Lung (tissue), 11 donors: ENCODE measurements at regions not wholly inside any gene's neighbourhood (a gene's known extent, or its start where the extent isn't known, plus 50 kb on each side); places are given as distances from the start of the nearest gene placed in this dataset.

ENCODE experiments used
- ATAC-seq: fragments of 200-7000 bp; cut with Tn5 transposase; one replicate; pipeline ENCODE4 v1.9.1; 2020; ENCODE audit warnings: moderate number of reproducible peaks; ENCODE audit not compliant: insufficient read depth, low FRiP score
- DNase-seq, 3 donors: peaks; one replicate each; pipeline ENCODE4 v3.0.0-alpha.2; 2013 to 2017
- H3K27ac ChIP-seq, 2 donors: one replicate each; pipeline ENCODE4 v1.5.1; 2013; ENCODE audit warnings: mild to moderate bottlenecking in 2 of 2, moderate library complexity in 2 of 2, control low read depth in 1 of 2, inconsistent platforms in 1 of 2, low read depth in 1 of 2, low read length in 1 of 2
- H3K27me3 ChIP-seq, 3 donors: one replicate each; pipeline ENCODE4 v1.5.1; 2013; ENCODE audit warnings: low read length in 2 of 3; ENCODE audit not compliant: control insufficient read depth in 3 of 3, insufficient read depth in 3 of 3
- H3K36me3 ChIP-seq, 4 donors: one replicate each; pipeline ENCODE4 v1.5.1; 2013; ENCODE audit warnings: low read length in 4 of 4, mild to moderate bottlenecking in 1 of 4, moderate library complexity in 1 of 4; ENCODE audit not compliant: control insufficient read depth in 4 of 4, insufficient read depth in 4 of 4
- H3K4me1 ChIP-seq, 5 donors: one replicate each; pipeline ENCODE4 v1.5.1; 2013; ENCODE audit warnings: low read length in 5 of 5, mild to moderate bottlenecking in 2 of 5, moderate library complexity in 1 of 5; ENCODE audit not compliant: control insufficient read depth in 5 of 5, insufficient read depth in 5 of 5
- H3K4me3 ChIP-seq: one replicate; pipeline ENCODE4 v1.5.1; 2013; ENCODE audit warnings: mild to moderate bottlenecking, control low read depth, moderate library complexity
- H3K9ac ChIP-seq, 2 donors: one replicate each; pipeline ENCODE4 v1.5.1; 2013; ENCODE audit warnings: low read length in 2 of 2, control low read depth in 1 of 2; ENCODE audit not compliant: insufficient read depth in 1 of 2
- H3K9me3 ChIP-seq, 4 donors: one replicate each; pipeline ENCODE4 v1.5.1; 2013; ENCODE audit warnings: low read length in 3 of 4, mild to moderate bottlenecking in 1 of 4, moderate library complexity in 1 of 4; ENCODE audit not compliant: control insufficient read depth in 4 of 4, insufficient read depth in 3 of 4
- CTCF ChIP-seq: IDR thresholded peaks from 2 replicates; pipeline ENCODE4 v1.5.1; 2012; ENCODE audit warnings: mild to moderate bottlenecking; ENCODE audit errors: control extremely low read depth, extremely low read depth
- WGBS, 2 donors: extraction: QIAGEN DNeasy Blood & Tissue Kit; methylation state at CpG; one replicate each; pipeline ENCODE4 v1.1.7; 2013; 5-methylcytosine and 5-hydroxymethylcytosine counted together
- donor health status: control.
- donor health status: control.
- donor health status: Bipolar disorder and iron deficiency.
- donor health status: healthy.
- donor health status: DM: yes; HTN: yes; CAD: no.

- Histone ChIP-seq H3K36me3 (no peaks in the 10 kb centered on the region), H3K4me3 (no peak overlapping the region), H3K9me3 (no peaks in the 10 kb centered on the region), H3K27ac (no peak overlapping the region), H3K9ac (no peak overlapping the region), H3K4me1 (no peaks in the 10 kb centered on the region), H3K27me3 (peaks cover 0 to 2% (median 0%) of the 10 kb centered on the region in 3 donors)
- TF ChIP-seq CTCF: no peak
- WGBS, 2 donors: 90 to 92% methylated on average over 4 of the region's 4 CpGs
- no peak for ATAC-seq
- no peak for DNase-seq
These were observed 938.5 kb upstream of the ACO1 start for GRCh38 chr9:31445960-31446359.

DNA sequence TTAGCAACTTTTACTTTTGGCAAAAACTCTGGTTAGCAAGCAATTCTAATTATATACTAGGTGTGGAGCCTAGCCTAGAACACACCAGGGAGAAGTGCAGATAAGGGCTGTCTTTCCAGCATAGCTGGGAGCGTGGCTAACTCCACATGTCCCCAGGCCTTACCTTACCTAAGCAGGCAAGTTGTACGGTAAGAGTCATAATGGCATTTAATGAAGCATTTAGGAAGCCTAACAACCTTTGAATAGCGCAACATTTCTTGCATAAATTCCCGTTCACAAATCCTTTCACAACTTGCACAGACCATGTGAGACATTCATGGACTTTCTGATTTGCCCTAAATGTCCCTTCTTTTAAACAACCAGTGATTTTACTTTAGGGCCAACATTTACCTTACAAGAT lies 917.4 kb upstream of the ACO1 start:
- no peak for DNase-seq
- Histone ChIP-seq H3K27me3 (no peaks in the 10 kb centered on the region), H3K9ac (no peak overlapping the region), H3K4me3 (no peak overlapping the region), H3K36me3 (no peaks in the 10 kb centered on the region), H3K27ac (no peak overlapping the region), H3K4me1 (peaks cover 0 to 1% (median 0%) of the 10 kb centered on the region in 5 donors), H3K9me3 (peaks cover 0 to 3% (median 0%) of the 10 kb centered on the region in 4 donors)
- 82 to 92% methylated on average over 4 of the region's 4 CpGs for WGBS, 2 donors
- ATAC-seq: no peak
- no peak for TF ChIP-seq CTCF

DNA sequence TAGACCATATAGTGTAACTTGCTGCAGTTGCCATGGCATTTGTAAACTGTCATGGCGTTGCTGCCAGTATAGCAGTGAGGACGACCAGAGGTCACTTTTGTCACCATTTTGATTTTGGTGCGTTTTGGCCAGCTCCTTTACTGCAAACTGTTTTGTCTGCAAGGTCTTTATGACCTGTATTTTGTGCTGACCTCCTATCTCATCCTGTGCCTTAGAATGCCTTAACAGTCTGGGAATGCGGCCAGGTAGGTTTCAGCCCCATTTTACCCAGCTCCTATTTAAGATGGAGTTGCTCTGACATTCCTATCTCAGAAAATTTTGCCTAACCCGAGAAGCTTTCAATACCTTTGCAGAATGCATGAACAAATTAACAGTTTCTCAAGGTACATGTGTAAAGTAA lies 914.4 kb upstream of the ACO1 start:
- no peak for TF ChIP-seq CTCF
- Histone ChIP-seq H3K4me3 (no peak overlapping the region), H3K9me3 (peaks cover 0 to 2% (median 0%) of the 10 kb centered on the region in 4 donors), H3K4me1 (peaks cover 0 to 3% (median 0%) of the 10 kb centered on the region in 5 donors), H3K27me3 (no peaks in the 10 kb centered on the region), H3K27ac (no peak overlapping the region), H3K9ac (no peak overlapping the region), H3K36me3 (no peaks in the 10 kb centered on the region)
- WGBS, 2 donors: 82 to 88% methylated on average over 5 of the region's 5 CpGs
- DNase-seq (no peak), ATAC-seq (no peak)

DNA sequence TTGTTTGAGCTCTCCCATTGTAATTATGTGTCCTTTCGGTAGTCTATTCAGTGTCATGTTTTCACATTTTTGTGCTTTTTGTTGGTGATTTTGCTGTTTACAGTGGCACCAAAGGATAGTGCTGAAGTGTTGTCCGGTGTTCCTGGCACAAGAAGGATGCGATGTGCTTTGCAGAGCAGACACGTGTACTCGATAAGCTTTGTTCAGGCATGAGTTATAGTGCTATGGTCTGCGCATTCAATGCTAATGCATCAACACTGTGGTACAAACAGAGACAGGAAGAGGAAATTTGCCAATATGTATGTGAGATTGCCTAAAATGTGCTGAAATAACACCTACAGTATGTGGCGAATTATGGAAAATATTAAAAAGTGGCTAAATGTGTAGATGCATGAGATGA lies 913.4 kb upstream of the ACO1 start:
- DNase-seq: no peak
- Histone ChIP-seq H3K27ac (no peak overlapping the region), H3K36me3 (no peaks in the 10 kb centered on the region), H3K4me1 (peaks cover 0 to 3% (median 0%) of the 10 kb centered on the region in 5 donors), H3K9me3 (peaks cover 0 to 2% (median 0%) of the 10 kb centered on the region in 4 donors), H3K9ac (no peak overlapping the region), H3K4me3 (no peak overlapping the region), H3K27me3 (no peaks in the 10 kb centered on the region)
- 74 to 87% methylated on average over 7 of the region's 7 CpGs for WGBS, 2 donors
- no peak for ATAC-seq
- TF ChIP-seq CTCF: no peak
